ENCODE measurements at regions not wholly inside any gene's neighbourhood (a gene's known extent, or its start where the extent isn't known, plus 50 kb on each side); places are given as distances from the start of the nearest gene placed in this dataset.

- TF ChIP-seq EP300 (IDR thresholded peaks at IDR 0.05) (no peak), POLR2A (IDR thresholded peaks at IDR 0.05) (no peak), CTCF (IDR thresholded peaks at IDR 0.05) (no peak), POLR2AphosphoS5 (IDR thresholded peaks at IDR 0.05) (no peak)
- Histone ChIP-seq H3K27me3 (no peaks in the 10 kb centered on the region), H3K4me1 (no peaks in the 10 kb centered on the region), H3K9me3 (no peaks in the 10 kb centered on the region), H3K27ac (no peak overlapping the region), H3K4me3 (no peak overlapping the region), H3K36me3 (no peaks in the 10 kb centered on the region)
- ATAC-seq (ENCODE audit: low FRiP score in 2 of 2) (no peak), DNase-seq (no peak)
- 36 to 47% methylated on average over 5 of the region's 5 CpGs for WGBS, 2 donors
Observed at GRCh38 chr1:30589083-30589482, 134.3 kb downstream of the MATN1 start.

DNA sequence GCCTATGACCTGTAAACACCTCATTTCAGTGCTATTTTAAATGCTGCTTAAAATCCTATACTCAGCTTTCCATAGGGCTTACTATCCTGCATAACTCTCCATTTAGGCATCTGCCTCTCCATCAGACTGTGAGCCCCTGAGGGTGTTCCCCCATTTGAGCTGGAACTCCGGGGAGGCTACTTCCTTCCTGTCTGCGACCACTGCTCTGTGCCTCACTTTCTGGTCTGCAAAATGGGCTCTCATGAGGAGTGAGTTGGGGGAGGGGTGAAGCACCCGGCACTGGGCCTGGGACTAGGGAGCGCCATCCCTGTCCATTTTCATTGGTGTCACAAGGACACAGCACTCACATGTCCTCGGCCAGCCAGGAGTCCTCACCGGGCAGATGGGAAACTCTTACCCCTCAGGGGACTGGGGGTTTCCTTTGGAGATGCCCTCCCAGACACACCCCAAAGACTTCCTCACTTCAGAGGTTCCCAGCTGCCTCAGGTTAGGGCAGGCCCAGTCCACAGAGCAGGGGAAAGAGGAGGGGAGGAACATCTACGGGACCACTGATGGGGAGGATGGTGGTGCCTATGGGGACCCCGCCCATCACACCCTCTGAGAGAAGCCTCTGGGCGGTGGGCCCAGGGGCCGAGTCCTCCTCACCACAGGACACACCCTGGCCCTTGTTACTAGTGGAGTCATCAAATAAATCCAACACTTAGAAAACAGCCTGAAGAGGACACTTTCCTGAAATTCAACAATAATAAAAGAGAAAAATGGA is 134.9 kb downstream of the MATN1 start:
- Histone ChIP-seq H3K27ac (no peak overlapping the region), H3K4me1 (no peaks in the 10 kb centered on the region), H3K27me3 (no peaks in the 10 kb centered on the region), H3K36me3 (no peaks in the 10 kb centered on the region), H3K9me3 (peaks cover 0 to 2% (median under 1%) of the 10 kb centered on the region in 4 donors), H3K4me3 (no peak overlapping the region)
- 70 to 80% methylated on average over 10 of the region's 10 CpGs for WGBS, 2 donors
- TF ChIP-seq POLR2AphosphoS5 (IDR thresholded peaks at IDR 0.05) (no peak), POLR2A (IDR thresholded peaks at IDR 0.05) (no peak), EP300 (IDR thresholded peaks at IDR 0.05) (no peak), CTCF (IDR thresholded peaks at IDR 0.05) (no peak)
- ATAC-seq (ENCODE audit: low FRiP score in 2 of 2) (peak in 1 of 2 donors; percentile 57), DNase-seq (no peak)

DNA sequence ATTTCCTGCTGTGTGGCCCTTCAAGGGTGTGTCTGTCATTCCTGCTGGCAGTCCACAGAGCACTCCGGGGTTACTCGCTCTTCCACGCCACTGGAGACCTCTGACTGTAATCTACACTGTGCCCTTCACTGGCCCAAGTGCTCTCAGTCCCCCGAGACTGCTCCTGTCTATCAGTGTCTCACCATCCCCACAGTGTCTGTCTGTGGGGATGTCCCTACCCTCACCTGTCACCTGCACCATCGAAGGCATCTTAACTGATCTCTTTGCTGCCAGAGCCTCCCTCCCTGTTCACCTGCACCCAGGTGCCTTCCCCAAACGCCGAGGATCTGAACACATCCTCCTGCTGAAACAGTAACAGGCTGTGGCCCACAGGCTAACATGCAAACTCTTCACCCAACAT is 136.7 kb downstream of the MATN1 start:
- no peaks in the 10 kb centered on the region for H3K4me1 ChIP-seq
- no peak overlapping the region for H3K27ac ChIP-seq
- 61 to 86% methylated on average over 7 of the region's 7 CpGs for WGBS, 2 donors
- no peaks in the 10 kb centered on the region for H3K36me3 ChIP-seq
- no peak for TF ChIP-seq POLR2AphosphoS5 (IDR thresholded peaks at IDR 0.05)
- no peak for TF ChIP-seq EP300 (IDR thresholded peaks at IDR 0.05)
- TF ChIP-seq CTCF (IDR thresholded peaks at IDR 0.05) = no peak
- TF ChIP-seq POLR2A (IDR thresholded peaks at IDR 0.05) = no peak
- DNase-seq (no peak), ATAC-seq (ENCODE audit: low FRiP score in 2 of 2) (peak in 1 of 2 donors; percentile 67)
- H3K9me3 ChIP-seq = peaks cover 0 to 7% (median 4%) of the 10 kb centered on the region in 4 donors
- no peak overlapping the region for H3K4me3 ChIP-seq
- no peaks in the 10 kb centered on the region for H3K27me3 ChIP-seq

DNA sequence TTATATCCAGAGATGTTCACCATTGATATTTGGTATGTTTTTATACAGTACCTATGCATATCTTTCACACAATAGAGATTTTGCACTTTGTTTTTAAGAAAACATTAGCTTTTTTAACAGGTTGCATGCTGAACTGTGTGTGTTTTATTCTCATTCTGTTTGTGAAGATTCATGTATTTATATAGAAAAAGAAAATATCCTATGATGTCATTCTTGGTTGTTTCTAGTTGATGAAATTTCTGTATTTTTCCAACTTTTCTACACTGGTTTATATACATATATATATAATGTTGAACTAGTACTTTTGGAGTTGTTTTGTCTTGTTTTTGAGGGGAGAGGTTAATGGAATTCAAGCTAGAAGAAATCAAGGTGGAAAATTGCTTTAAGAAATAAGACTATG is 143.8 kb downstream of the MATN1 start:
- H3K4me3 ChIP-seq = no peak overlapping the region
- no peaks in the 10 kb centered on the region for H3K4me1 ChIP-seq
- no peak overlapping the region for H3K27ac ChIP-seq
- DNase-seq (no peak), ATAC-seq (ENCODE audit: low FRiP score in 2 of 2) (no peak)
- H3K27me3 ChIP-seq = no peaks in the 10 kb centered on the region
- peaks cover 0 to 7% (median 4%) of the 10 kb centered on the region in 4 donors for H3K9me3 ChIP-seq
- TF ChIP-seq CTCF (IDR thresholded peaks at IDR 0.05) (no peak), POLR2AphosphoS5 (IDR thresholded peaks at IDR 0.05) (no peak), POLR2A (IDR thresholded peaks at IDR 0.05) (no peak), EP300 (IDR thresholded peaks at IDR 0.05) (no peak)
- H3K36me3 ChIP-seq = no peaks in the 10 kb centered on the region

DNA sequence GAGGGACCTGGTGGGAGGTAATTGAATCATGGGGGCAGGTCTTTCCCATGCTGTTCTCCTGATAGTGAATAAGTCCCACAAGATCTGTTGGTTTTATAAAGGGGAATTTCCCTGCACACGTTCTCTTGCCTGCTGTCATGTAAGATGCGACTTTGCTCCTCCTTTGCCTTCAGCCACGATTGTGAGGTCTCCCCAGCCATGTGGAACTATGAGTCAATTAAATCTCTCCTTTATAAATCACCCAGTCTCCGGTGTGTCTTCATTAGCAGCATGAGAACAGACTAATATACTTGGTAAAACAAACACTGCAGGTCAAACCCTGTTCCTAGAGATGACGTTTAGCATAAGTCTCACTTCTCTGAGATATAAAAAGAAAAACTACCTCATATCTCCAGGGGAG is 148.3 kb downstream of the MATN1 start:
- ATAC-seq (ENCODE audit: low FRiP score in 2 of 2) = no peak
- no peak for DNase-seq
- TF ChIP-seq CTCF (IDR thresholded peaks at IDR 0.05) (no peak), POLR2A (IDR thresholded peaks at IDR 0.05) (no peak), EP300 (IDR thresholded peaks at IDR 0.05) (no peak), POLR2AphosphoS5 (IDR thresholded peaks at IDR 0.05) (no peak)
- no peaks in the 10 kb centered on the region for H3K4me1 ChIP-seq
- no peaks in the 10 kb centered on the region for H3K36me3 ChIP-seq
- H3K4me3 ChIP-seq = no peak overlapping the region
- WGBS, 2 donors = 52 to 61% methylated on average over 5 of the region's 5 CpGs
- no peaks in the 10 kb centered on the region for H3K9me3 ChIP-seq
- H3K27ac ChIP-seq = no peak overlapping the region
- H3K27me3 ChIP-seq = no peaks in the 10 kb centered on the region

All from upper lobe of left lung (tissue), 6 donors.